ENCODE measurements at regions not wholly inside any gene's neighbourhood (a gene's known extent, or its start where the extent isn't known, plus 50 kb on each side); places are given as distances from the start of the nearest gene placed in this dataset.

- no peak overlapping the region for H3K9ac ChIP-seq
- H3K9me3 ChIP-seq: no peaks in the 10 kb centered on the region
- no peak for TF ChIP-seq Cebpa-rat (IDR thresholded peaks at IDR 0.05)
- H3K4me3 ChIP-seq: no peak overlapping the region
- no peaks in the 10 kb centered on the region for H3K36me3 ChIP-seq
- no peaks in the 10 kb centered on the region for H3K27me3 ChIP-seq
- H3K4me1 ChIP-seq: peaks cover 18% of the 10 kb centered on the region
- H3K4me2 ChIP-seq: no peak overlapping the region
- no peaks in the 10 kb centered on the region for H4K20me1 ChIP-seq
- no peak overlapping the region for H3K27ac ChIP-seq
Measured at GRCh38 chr2:64324746-64325410, 129.1 kb upstream of the LGALSL start.

- no peak overlapping the region for H3K4me2 ChIP-seq
- no peak overlapping the region for H3K9ac ChIP-seq
- no peak for TF ChIP-seq Cebpa-rat (IDR thresholded peaks at IDR 0.05)
- no peak overlapping the region for H3K27ac ChIP-seq
- no peak overlapping the region for H3K4me3 ChIP-seq
- H3K27me3 ChIP-seq: no peaks in the 10 kb centered on the region
- peaks cover 18% of the 10 kb centered on the region for H3K4me1 ChIP-seq
- H3K36me3 ChIP-seq: no peaks in the 10 kb centered on the region
- no peaks in the 10 kb centered on the region for H4K20me1 ChIP-seq
- H3K9me3 ChIP-seq: no peaks in the 10 kb centered on the region
Measured at GRCh38 chr2:64325477-64325851, 128.5 kb upstream of the LGALSL start.

GRCh38 chr2:64325852-64326577 is 127.9 kb upstream of the LGALSL start:
- no peak for TF ChIP-seq Cebpa-rat (IDR thresholded peaks at IDR 0.05)
- H3K4me2 ChIP-seq: no peak overlapping the region
- H4K20me1 ChIP-seq: no peaks in the 10 kb centered on the region
- no peak overlapping the region for H3K27ac ChIP-seq
- H3K9me3 ChIP-seq: no peaks in the 10 kb centered on the region
- H3K9ac ChIP-seq: no peak overlapping the region
- no peaks in the 10 kb centered on the region for H3K27me3 ChIP-seq
- H3K4me3 ChIP-seq: no peak overlapping the region
- H3K36me3 ChIP-seq: no peaks in the 10 kb centered on the region
- peaks cover 18% of the 10 kb centered on the region for H3K4me1 ChIP-seq

- peaks cover 18% of the 10 kb centered on the region for H3K4me1 ChIP-seq
- H3K27me3 ChIP-seq: no peaks in the 10 kb centered on the region
- H3K36me3 ChIP-seq: no peaks in the 10 kb centered on the region
- H3K4me3 ChIP-seq: no peak overlapping the region
- TF ChIP-seq Cebpa-rat (IDR thresholded peaks at IDR 0.05): no peak
- no peak overlapping the region for H3K4me2 ChIP-seq
- no peaks in the 10 kb centered on the region for H4K20me1 ChIP-seq
- H3K9ac ChIP-seq: no peak overlapping the region
- H3K27ac ChIP-seq: no peak overlapping the region
- no peaks in the 10 kb centered on the region for H3K9me3 ChIP-seq
Measured at GRCh38 chr2:64326578-64327050, 127.3 kb upstream of the LGALSL start.

GRCh38 chr2:64327129-64327509 is 126.8 kb upstream of the LGALSL start:
- H3K4me2 ChIP-seq: peak overlapping the region; percentile 59
- no peaks in the 10 kb centered on the region for H3K27me3 ChIP-seq
- H3K9me3 ChIP-seq: no peaks in the 10 kb centered on the region
- no peaks in the 10 kb centered on the region for H3K36me3 ChIP-seq
- TF ChIP-seq Cebpa-rat (IDR thresholded peaks at IDR 0.05): no peak
- no peak overlapping the region for H3K9ac ChIP-seq
- H3K4me1 ChIP-seq: peaks cover 18% of the 10 kb centered on the region
- no peak overlapping the region for H3K4me3 ChIP-seq
- no peak overlapping the region for H3K27ac ChIP-seq
- H4K20me1 ChIP-seq: no peaks in the 10 kb centered on the region

GRCh38 chr2:64327510-64328414 is 126.2 kb upstream of the LGALSL start:
- H3K9ac ChIP-seq: no peak overlapping the region; the same call in 1 of the 2 replicates
- peaks cover 18% of the 10 kb centered on the region for H3K4me1 ChIP-seq
- H4K20me1 ChIP-seq: no peaks in the 10 kb centered on the region
- no peaks in the 10 kb centered on the region for H3K27me3 ChIP-seq
- no peak for TF ChIP-seq Cebpa-rat (IDR thresholded peaks at IDR 0.05)
- peak overlapping the region; percentile 59 for H3K4me2 ChIP-seq
- H3K4me3 ChIP-seq: no peak overlapping the region
- H3K36me3 ChIP-seq: no peaks in the 10 kb centered on the region
- no peaks in the 10 kb centered on the region for H3K9me3 ChIP-seq
- no peak overlapping the region for H3K27ac ChIP-seq

GRCh38 chr2:64328415-64328722 is 125.6 kb upstream of the LGALSL start:
- peak overlapping the region; percentile 59 for H3K4me2 ChIP-seq
- no peaks in the 10 kb centered on the region for H3K9me3 ChIP-seq
- peaks cover 18% of the 10 kb centered on the region for H3K4me1 ChIP-seq
- no peaks in the 10 kb centered on the region for H3K27me3 ChIP-seq
- TF ChIP-seq Cebpa-rat (IDR thresholded peaks at IDR 0.05): no peak
- no peaks in the 10 kb centered on the region for H4K20me1 ChIP-seq
- H3K27ac ChIP-seq: no peak overlapping the region
- H3K9ac ChIP-seq: no peak overlapping the region; the same call in 1 of the 2 replicates
- no peak overlapping the region for H3K4me3 ChIP-seq
- no peaks in the 10 kb centered on the region for H3K36me3 ChIP-seq

GRCh38 chr2:64328756-64329155 is 125.2 kb upstream of the LGALSL start:
- no peaks in the 10 kb centered on the region for H3K27me3 ChIP-seq
- H3K9ac ChIP-seq: no peak overlapping the region
- H3K9me3 ChIP-seq: no peaks in the 10 kb centered on the region
- no peak overlapping the region for H3K27ac ChIP-seq
- H3K36me3 ChIP-seq: no peaks in the 10 kb centered on the region
- H3K4me1 ChIP-seq: peaks cover 18% of the 10 kb centered on the region
- no peak for TF ChIP-seq Cebpa-rat (IDR thresholded peaks at IDR 0.05)
- no peaks in the 10 kb centered on the region for H4K20me1 ChIP-seq
- H3K4me3 ChIP-seq: no peak overlapping the region
- H3K4me2 ChIP-seq: peak overlapping the region; percentile 59

- H3K4me3 ChIP-seq: no peak overlapping the region
- H3K27me3 ChIP-seq: no peaks in the 10 kb centered on the region
- H3K36me3 ChIP-seq: no peaks in the 10 kb centered on the region
- H3K27ac ChIP-seq: no peak overlapping the region
- H3K9me3 ChIP-seq: no peaks in the 10 kb centered on the region
- H3K4me2 ChIP-seq: no peak overlapping the region
- H3K9ac ChIP-seq: no peak overlapping the region
- peaks cover 18% of the 10 kb centered on the region for H3K4me1 ChIP-seq
- no peaks in the 10 kb centered on the region for H4K20me1 ChIP-seq
- TF ChIP-seq Cebpa-rat (IDR thresholded peaks at IDR 0.05): no peak
Measured at GRCh38 chr2:64329848-64330247, 124.1 kb upstream of the LGALSL start.

All from BLaER1 (cell line).